ENCODE measurements at regions not wholly inside any gene's neighbourhood (a gene's known extent, or its start where the extent isn't known, plus 50 kb on each side); places are given as distances from the start of the nearest gene placed in this dataset.

GRCh38 chr2:193349642-193350041, 1154.9 kb upstream of the TMEFF2 start:
- DNase-seq: no peak

GRCh38 chr2:193348055-193348454, 1153.3 kb upstream of the TMEFF2 start:
- no peak for DNase-seq

- DNase-seq: no peak
Measured at GRCh38 chr2:193336781-193337180, 1142.0 kb upstream of the TMEFF2 start.

- DNase-seq: no peak
Measured at GRCh38 chr2:193334401-193334800, 1139.7 kb upstream of the TMEFF2 start.

GRCh38 chr2:193333539-193333938, 1138.8 kb upstream of the TMEFF2 start:
- no peak for DNase-seq

GRCh38 chr2:193332941-193333340, 1138.2 kb upstream of the TMEFF2 start:
- DNase-seq: no peak

- DNase-seq: no peak
Measured at GRCh38 chr2:193331676-193332075, 1136.9 kb upstream of the TMEFF2 start.

GRCh38 chr2:193326296-193326695, 1131.6 kb upstream of the TMEFF2 start:
- DNase-seq: no peak

GRCh38 chr2:193315428-193316091, 1120.8 kb upstream of the TMEFF2 start:
- no peak for DNase-seq

GRCh38 chr2:193303464-193303863, 1108.7 kb upstream of the TMEFF2 start:
- DNase-seq: no peak

GRCh38 chr2:193294371-193294770, 1099.6 kb upstream of the TMEFF2 start:
- DNase-seq: no peak

GRCh38 chr2:193279361-193279760, 1084.6 kb upstream of the TMEFF2 start:
- DNase-seq: no peak

GRCh38 chr2:193276988-193277387, 1082.3 kb upstream of the TMEFF2 start:
- no peak for DNase-seq

- DNase-seq: no peak
Measured at GRCh38 chr2:193276560-193276959, 1081.8 kb upstream of the TMEFF2 start.

- DNase-seq: no peak
Measured at GRCh38 chr2:193276069-193276468, 1081.3 kb upstream of the TMEFF2 start.

- DNase-seq: no peak
Measured at GRCh38 chr2:193272011-193272410, 1077.3 kb upstream of the TMEFF2 start.

- no peak for DNase-seq
Measured at GRCh38 chr2:193270816-193271215, 1076.1 kb upstream of the TMEFF2 start.

- DNase-seq: no peak
Measured at GRCh38 chr2:193267496-193268002, 1072.8 kb upstream of the TMEFF2 start.

GRCh38 chr2:193253014-193253530, 1058.3 kb upstream of the TMEFF2 start:
- DNase-seq: no peak

GRCh38 chr2:193251909-193252308, 1057.2 kb upstream of the TMEFF2 start:
- no peak for DNase-seq

- DNase-seq: no peak
Measured at GRCh38 chr2:193250389-193250788, 1055.7 kb upstream of the TMEFF2 start.

GRCh38 chr2:193240752-193241151, 1046.0 kb upstream of the TMEFF2 start:
- no peak for DNase-seq

- no peak for DNase-seq
Measured at GRCh38 chr2:193231634-193232033, 1036.9 kb upstream of the TMEFF2 start.

GRCh38 chr2:193228276-193228675, 1033.5 kb upstream of the TMEFF2 start:
- no peak for DNase-seq

- DNase-seq: no peak
Measured at GRCh38 chr2:193222454-193222853, 1027.7 kb upstream of the TMEFF2 start.
